Stimulated activated memory B cell treated with anti-CD40 and anti-IgM and Interleukin-4, amounts not matched to agents 10 μg/mL and 1 μg/mL and 100 μg/mL, for 72 hours (primary cell): ENCODE measurements at regions not wholly inside any gene's neighbourhood (a gene's known extent, or its start where the extent isn't known, plus 50 kb on each side); places are given as distances from the start of the nearest gene placed in this dataset.
"Not testable (repeated sequence)": the region's sequence is repeated elsewhere in the genome, so short reads cannot be mapped to it uniquely, and the experiment has no call there.

Experiments
- ATAC-seq: fragments of 150-1000 bp; cut with Tn5 transposase; 2 replicates; pipeline ENCODE4 v1.10.0; 2021
- H3K27ac Mint-ChIP-seq: one replicate; pipeline ENCODE4 v1.8.0; 2022; ENCODE audit warnings: mild to moderate bottlenecking, mixed read lengths
- H3K27me3 Mint-ChIP-seq: one replicate; pipeline ENCODE4 v1.8.0; 2022; ENCODE audit warnings: mixed read lengths
- H3K36me3 Mint-ChIP-seq: one replicate; pipeline ENCODE4 v1.8.0; 2022; ENCODE audit warnings: mixed read lengths
- H3K4me1 Mint-ChIP-seq: one replicate; pipeline ENCODE4 v1.8.0; 2022; ENCODE audit warnings: mixed read lengths
- H3K4me3 Mint-ChIP-seq: one replicate; pipeline ENCODE4 v1.8.0; 2022; ENCODE audit warnings: mild to moderate bottlenecking, moderate library complexity, mixed read lengths
- H3K9me3 Mint-ChIP-seq: one replicate; pipeline ENCODE4 v1.8.0; 2022; ENCODE audit warnings: mixed read lengths

DNA sequence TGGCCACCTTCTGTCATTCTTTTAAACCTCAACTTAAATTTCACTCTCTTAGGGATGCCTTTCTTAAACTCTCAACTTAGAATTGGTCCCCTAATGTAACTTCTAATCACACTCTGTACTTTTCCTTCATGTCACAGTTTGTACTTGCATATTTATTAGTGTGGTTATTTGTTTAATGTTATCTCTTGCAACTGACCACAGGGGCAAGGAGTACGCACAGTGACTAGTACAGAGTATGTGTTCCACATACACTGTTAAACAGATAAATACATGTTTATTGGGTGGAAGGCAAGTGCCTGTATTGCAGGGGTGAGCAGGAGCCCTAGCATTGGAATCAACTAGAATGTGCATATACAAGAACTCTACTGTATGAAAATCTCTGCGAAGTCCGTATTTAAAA, 554.0 kb downstream of the INSC start:
- Mint-ChIP-seq H3K27me3 (peaks cover 20% of the 10 kb centered on the region), H3K4me1 (no peaks in the 10 kb centered on the region), H3K27ac (no peak overlapping the region), H3K4me3 (no peak overlapping the region), H3K36me3 (no peaks in the 10 kb centered on the region), H3K9me3 (peaks cover 3% of the 10 kb centered on the region)
- no peak for ATAC-seq

DNA sequence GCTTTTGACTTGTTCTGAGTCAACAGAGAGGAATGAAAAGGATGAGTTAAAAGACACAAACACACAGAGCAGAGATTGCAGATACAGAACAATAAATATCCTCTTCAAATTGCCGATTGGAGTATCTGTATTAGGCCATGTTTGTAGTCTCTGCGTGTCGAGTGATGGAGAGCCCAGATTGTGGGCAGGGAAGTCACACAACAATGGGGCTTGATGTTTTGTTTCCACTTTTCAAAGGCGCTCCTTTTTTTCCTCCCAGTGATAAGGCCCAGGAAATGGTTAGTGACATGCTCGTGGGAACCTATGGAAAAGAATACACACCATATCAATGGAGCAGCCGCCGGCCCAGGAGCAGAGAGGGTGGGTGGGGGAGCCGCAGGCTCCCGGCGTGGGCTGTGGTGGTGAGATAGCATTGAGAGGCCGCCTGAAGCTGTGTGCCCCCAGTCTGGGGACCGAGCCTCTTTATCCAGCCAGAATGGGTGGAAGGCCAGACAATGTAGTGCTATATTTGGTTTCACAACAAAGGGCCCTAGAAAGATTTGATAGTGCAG, 555.9 kb downstream of the INSC start:
- Mint-ChIP-seq H3K27ac (no peak overlapping the region), H3K36me3 (no peaks in the 10 kb centered on the region), H3K9me3 (peaks cover 3% of the 10 kb centered on the region), H3K4me3 (no peak overlapping the region), H3K4me1 (no peaks in the 10 kb centered on the region), H3K27me3 (peaks cover 20% of the 10 kb centered on the region)
- no peak for ATAC-seq

DNA sequence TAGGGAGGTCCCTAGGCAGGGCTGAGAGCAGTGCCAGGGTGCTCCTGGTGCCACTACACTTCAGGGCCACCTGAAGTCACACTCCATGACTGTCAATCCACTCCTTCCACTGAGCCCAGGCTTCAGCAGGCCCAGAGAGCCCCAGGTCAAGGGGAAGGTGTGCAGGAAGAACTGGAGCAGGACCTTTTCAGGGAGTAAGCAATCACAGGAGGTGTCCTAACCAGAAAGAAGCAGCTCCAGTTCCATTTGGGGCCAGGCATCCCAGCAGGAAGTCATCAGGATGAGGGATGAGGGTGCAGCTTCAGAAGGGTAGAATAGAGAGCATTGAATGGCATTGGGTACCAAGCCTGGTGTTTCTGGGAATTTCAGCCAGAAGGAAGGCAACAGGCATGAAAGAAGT, 556.5 kb downstream of the INSC start:
- H3K27me3 Mint-ChIP-seq = peaks cover 20% of the 10 kb centered on the region
- no peak overlapping the region for H3K27ac Mint-ChIP-seq
- H3K9me3 Mint-ChIP-seq = peaks cover 3% of the 10 kb centered on the region
- ATAC-seq = no peak
- no peaks in the 10 kb centered on the region for H3K4me1 Mint-ChIP-seq
- no peak overlapping the region for H3K4me3 Mint-ChIP-seq
- no peaks in the 10 kb centered on the region for H3K36me3 Mint-ChIP-seq

DNA sequence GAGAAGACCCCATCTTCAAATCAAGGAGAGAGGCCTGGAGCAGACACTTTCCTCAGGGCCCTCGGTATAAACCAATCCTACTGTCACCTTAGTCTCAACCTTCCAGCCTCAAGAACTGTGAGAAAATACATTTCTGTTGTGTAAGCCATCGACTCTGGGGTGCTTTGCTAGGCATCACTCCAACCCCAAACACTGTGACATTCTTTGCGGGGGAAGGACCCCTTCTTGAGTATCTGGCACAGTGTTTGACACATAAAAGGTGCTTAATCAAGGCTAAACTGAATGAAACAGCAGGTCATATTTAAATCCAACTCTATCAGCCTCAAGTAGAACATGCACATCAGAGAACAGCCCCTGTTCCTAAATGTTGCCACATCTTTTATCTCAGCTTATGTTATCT, 558.1 kb downstream of the INSC start:
- Mint-ChIP-seq H3K27me3 (peaks cover 20% of the 10 kb centered on the region), H3K4me3 (no peak overlapping the region), H3K36me3 (no peaks in the 10 kb centered on the region), H3K9me3 (no peaks in the 10 kb centered on the region), H3K4me1 (no peaks in the 10 kb centered on the region), H3K27ac (no peak overlapping the region)
- no peak for ATAC-seq

DNA sequence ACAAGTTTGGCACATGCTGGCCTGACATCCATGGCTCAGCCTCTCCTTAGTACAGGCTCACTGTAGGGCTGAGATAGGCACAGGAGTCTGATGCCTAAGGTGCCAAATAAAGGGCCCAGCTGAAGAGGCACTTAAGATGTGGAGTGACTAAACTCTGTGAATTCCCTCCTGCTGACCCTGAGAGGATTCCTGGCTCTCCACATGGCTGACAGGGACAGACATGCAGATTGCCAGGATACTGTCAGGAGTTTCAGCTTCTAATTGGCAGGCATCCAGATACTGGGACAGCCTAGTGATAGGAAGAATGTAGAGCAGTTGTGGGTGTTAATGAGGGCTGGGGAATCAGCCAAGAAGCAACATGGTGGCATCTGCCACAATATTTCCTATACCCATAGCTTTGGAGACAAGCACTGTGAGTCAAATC, 558.7 kb downstream of the INSC start:
- Mint-ChIP-seq H3K27ac (no peak overlapping the region), H3K4me3 (no peak overlapping the region), H3K9me3 (peaks cover under 1% of the 10 kb centered on the region), H3K4me1 (no peaks in the 10 kb centered on the region), H3K36me3 (no peaks in the 10 kb centered on the region), H3K27me3 (peaks cover 20% of the 10 kb centered on the region)
- ATAC-seq = no peak

DNA sequence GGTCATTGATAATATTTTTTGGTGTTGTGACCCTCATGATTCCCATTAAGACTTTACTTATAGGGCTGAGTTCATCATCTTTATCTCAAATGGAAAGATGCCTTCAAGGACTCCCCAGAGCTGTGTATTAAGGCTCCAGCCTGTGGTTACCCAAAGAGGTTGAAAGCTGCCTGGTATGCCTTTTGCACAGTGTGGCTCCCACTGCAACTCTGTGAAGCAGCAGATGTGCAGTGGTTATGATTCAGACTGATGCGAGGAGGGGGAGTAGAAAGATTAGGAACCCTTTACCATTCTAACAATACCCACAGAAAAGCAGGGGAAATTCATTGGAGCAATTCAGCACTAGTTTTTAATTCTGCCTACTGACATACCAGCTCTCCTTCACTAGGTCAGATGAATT, 560.0 kb downstream of the INSC start:
- peaks cover 19% of the 10 kb centered on the region for H3K27me3 Mint-ChIP-seq
- no peak overlapping the region for H3K4me3 Mint-ChIP-seq
- no peak for ATAC-seq
- no peaks in the 10 kb centered on the region for H3K36me3 Mint-ChIP-seq
- no peak overlapping the region for H3K27ac Mint-ChIP-seq
- H3K4me1 Mint-ChIP-seq = no peaks in the 10 kb centered on the region
- H3K9me3 Mint-ChIP-seq = peaks cover 6% of the 10 kb centered on the region

DNA sequence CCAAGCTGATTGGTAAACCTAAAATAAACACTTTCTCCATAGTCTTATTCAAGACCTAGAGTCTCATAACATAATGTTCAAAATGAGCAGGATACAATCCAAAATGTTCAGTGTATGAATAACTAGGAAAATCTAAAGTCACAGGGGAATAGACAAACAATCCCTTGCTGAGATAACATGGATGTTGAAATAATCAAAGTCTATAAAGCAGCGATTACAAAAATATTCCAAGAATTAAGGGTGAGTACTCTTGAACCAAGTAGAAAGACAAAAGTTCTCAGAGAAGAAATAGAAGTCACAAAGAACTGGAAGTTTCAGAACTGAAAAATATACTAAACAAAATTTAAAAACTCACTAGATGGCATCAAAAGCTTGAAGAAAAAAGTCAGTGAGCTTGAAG, 561.0 kb downstream of the INSC start:
- Mint-ChIP-seq H3K9me3 (peaks cover 6% of the 10 kb centered on the region), H3K4me1 (no peaks in the 10 kb centered on the region), H3K27me3 (peaks cover 9% of the 10 kb centered on the region), H3K36me3 (no peaks in the 10 kb centered on the region), H3K27ac (no peak overlapping the region), H3K4me3 (no peak overlapping the region)
- no peak for ATAC-seq

DNA sequence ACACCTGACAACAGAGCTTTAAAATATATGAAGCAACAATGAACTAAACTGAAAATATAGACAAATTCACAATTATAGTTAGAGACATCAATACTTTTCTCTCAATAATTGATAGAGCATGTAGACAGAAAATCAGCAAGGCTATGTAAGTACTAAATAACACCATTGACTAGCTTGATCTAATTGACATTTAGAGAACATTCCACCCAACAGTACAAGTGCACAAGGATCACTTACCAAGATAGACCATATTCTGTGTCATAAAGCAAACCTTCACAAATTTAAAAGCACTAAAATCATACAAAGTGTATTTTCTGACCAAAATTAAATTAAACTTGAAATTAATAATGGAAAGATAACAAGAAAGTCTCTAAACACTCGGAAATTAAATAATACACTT, 562.5 kb downstream of the INSC start:
- Mint-ChIP-seq H3K36me3 (no peaks in the 10 kb centered on the region), H3K4me3 (no peak overlapping the region), H3K9me3 (peaks cover 6% of the 10 kb centered on the region), H3K27ac (no peak overlapping the region), H3K27me3 (no peaks in the 10 kb centered on the region), H3K4me1 (no peaks in the 10 kb centered on the region)
- no peak for ATAC-seq

DNA sequence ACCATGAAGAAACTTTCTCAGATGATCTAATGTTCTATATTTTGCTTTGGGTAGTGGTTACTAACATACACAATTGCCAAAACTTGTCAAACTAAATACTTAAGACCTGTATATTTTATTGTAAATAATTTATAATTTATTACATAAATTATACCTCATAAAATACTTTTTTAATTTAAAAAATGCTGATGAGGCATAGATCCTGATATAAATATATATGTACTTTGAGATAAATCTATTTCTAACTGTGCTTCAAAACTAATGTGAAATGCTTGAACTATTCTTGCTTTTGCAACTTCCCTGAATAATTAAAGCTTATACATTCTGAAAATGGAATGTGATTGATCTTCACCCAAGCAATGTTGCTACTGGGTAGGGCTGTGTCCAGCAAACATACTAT, 568.8 kb downstream of the INSC start:
- H3K4me3 Mint-ChIP-seq = no peak overlapping the region
- H3K9me3 Mint-ChIP-seq = peaks cover 13% of the 10 kb centered on the region
- H3K4me1 Mint-ChIP-seq = no peaks in the 10 kb centered on the region
- H3K27ac Mint-ChIP-seq = no peak overlapping the region
- H3K36me3 Mint-ChIP-seq = no peaks in the 10 kb centered on the region
- ATAC-seq = no peak
- no peaks in the 10 kb centered on the region for H3K27me3 Mint-ChIP-seq

DNA sequence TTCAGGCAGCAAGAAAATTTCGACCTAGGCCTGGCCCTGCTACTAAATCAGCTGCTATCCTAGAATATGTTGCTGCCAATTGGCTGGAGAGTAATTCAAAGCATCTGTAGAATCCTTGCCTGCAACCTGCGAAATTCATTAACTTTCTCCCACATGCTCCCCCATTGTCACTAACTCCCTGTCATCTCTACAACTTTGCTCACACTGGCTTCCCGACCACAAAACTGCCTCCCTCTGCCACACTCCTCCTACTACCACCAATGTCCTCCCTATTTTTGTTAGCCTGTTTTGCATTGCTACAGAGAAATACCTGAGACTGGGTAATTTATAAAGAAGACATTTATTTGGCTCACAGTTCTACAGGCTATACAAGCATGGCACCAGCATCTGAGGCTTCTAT, 570.6 kb downstream of the INSC start:
- Mint-ChIP-seq H3K36me3 (no peaks in the 10 kb centered on the region), H3K4me1 (no peaks in the 10 kb centered on the region), H3K4me3 (no peak overlapping the region), H3K9me3 (peaks cover 10% of the 10 kb centered on the region), H3K27ac (no peak overlapping the region), H3K27me3 (no peaks in the 10 kb centered on the region)
- no peak for ATAC-seq

DNA sequence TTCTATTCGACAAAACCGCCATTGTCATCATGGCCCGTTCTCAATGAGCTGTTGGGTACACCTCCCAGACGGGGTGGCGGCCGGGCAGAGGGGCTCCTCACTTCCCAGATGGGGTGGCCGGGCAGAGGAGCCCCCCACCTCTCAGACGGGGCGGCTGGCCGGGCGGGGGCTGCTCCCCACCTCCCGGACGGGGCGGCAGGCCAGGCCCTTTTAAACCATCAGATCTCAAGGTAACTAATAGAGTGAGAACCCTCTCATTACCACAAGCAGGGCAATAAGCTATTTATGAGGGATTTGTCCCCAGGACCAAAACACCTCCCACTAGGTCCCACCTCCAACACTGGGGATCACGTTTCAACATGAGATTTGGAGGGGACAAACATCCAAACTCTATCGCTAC, 571.5 kb downstream of the INSC start:
- H3K9me3 Mint-ChIP-seq, H3K27ac Mint-ChIP-seq, ATAC-seq, H3K27me3 Mint-ChIP-seq, H3K4me3 Mint-ChIP-seq, H3K36me3 Mint-ChIP-seq, H3K4me1 Mint-ChIP-seq: not testable (repeated sequence)

DNA sequence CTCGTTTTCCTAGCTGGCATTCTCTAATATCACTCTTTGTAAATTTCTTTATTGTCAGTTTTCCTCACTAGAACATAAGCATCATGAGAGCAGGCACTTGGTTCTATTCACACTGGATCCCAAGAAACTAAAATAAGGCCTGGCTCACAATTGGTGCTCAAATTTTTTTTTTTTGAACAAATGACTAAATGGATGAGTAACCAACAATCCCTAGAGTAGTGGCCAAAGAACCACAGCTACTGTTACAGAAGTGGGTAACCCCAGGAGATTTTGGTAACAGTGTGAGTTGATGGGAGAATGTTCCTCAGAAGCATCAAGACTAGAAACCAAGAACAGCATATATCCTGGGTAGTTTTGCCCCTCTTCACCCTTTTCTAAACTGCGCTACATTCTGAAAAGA, 572.6 kb downstream of the INSC start:
- H3K4me3 Mint-ChIP-seq = no peak overlapping the region
- H3K9me3 Mint-ChIP-seq = peaks cover 10% of the 10 kb centered on the region
- no peaks in the 10 kb centered on the region for H3K27me3 Mint-ChIP-seq
- no peaks in the 10 kb centered on the region for H3K36me3 Mint-ChIP-seq
- no peaks in the 10 kb centered on the region for H3K4me1 Mint-ChIP-seq
- no peak for ATAC-seq
- no peak overlapping the region for H3K27ac Mint-ChIP-seq

DNA sequence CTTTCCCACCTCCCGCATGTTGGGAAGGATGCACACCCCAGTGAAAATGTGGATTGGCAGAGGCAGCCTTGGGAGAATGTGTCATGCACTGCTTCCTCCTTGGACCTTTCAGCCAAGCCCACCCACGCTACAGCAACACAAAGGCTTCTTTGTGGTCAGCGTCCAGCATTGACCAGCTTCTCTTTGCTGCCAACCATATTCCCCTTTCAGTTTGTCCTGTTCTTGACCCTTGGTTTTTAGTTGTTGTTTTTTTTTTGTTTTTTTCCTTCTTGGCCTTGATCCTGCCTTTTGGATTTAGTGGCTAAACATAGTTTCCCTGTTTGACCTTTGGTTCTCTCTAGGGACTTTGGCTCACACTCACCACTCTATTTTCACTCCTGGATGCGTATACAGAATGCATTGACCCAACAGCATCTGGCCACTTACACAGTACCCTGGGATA, 573.6 kb downstream of the INSC start:
- no peak overlapping the region for H3K4me3 Mint-ChIP-seq
- no peak overlapping the region for H3K27ac Mint-ChIP-seq
- no peaks in the 10 kb centered on the region for H3K36me3 Mint-ChIP-seq
- H3K9me3 Mint-ChIP-seq = peaks cover 10% of the 10 kb centered on the region
- no peaks in the 10 kb centered on the region for H3K27me3 Mint-ChIP-seq
- H3K4me1 Mint-ChIP-seq = no peaks in the 10 kb centered on the region
- ATAC-seq = no peak

DNA sequence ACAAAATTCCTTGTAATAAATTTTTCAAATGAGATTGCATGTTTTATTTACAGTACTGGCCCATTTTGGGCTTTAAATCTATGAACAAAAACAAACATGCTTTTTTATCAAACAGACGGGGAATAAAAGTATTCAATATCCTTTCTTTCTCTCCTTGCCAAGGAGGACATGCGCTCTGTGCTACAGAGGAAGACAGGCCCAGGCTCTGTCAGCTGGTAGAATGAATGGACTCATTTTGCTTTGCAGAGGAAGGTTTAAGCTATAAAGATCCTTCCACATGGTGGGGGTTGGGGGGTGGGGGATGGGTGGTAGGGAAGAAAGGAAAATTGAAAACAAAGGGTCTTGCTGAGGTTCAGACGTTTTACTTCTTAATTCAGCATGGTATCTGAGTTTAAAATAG, 575.6 kb downstream of the INSC start:
- Mint-ChIP-seq H3K27me3 (no peaks in the 10 kb centered on the region), H3K4me1 (no peaks in the 10 kb centered on the region), H3K27ac (no peak overlapping the region)

DNA sequence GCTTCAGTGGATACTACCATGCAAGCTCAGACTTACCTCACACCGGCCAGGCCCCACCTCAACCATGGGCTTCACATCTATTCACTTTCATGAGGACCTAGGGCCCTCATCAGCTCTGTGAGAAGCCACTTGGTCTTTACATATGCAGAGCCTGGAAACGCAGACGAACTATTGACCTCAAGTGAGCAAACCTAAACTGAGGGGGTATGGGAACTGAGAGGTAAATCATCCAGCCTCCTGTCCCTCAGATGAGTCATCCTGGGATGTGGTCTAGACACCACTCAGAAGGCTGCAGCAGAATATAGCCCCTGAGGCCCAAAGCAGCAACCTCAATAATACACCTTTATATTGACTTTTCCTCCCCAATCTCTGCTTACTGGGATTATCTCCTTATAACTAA, 578.0 kb downstream of the INSC start:
- no peak overlapping the region for H3K27ac Mint-ChIP-seq
- no peaks in the 10 kb centered on the region for H3K27me3 Mint-ChIP-seq
- H3K4me1 Mint-ChIP-seq = no peaks in the 10 kb centered on the region
- no peaks in the 10 kb centered on the region for H3K36me3 Mint-ChIP-seq
- peaks cover 3% of the 10 kb centered on the region for H3K9me3 Mint-ChIP-seq
- no peak for ATAC-seq
- H3K4me3 Mint-ChIP-seq = no peak overlapping the region

More for the DNA sequence above, 575.6 kb downstream of the INSC start:
- no peak for ATAC-seq
- Mint-ChIP-seq H3K9me3 (peaks cover 6% of the 10 kb centered on the region), H3K36me3 (no peaks in the 10 kb centered on the region), H3K4me3 (no peak overlapping the region)

DNA sequence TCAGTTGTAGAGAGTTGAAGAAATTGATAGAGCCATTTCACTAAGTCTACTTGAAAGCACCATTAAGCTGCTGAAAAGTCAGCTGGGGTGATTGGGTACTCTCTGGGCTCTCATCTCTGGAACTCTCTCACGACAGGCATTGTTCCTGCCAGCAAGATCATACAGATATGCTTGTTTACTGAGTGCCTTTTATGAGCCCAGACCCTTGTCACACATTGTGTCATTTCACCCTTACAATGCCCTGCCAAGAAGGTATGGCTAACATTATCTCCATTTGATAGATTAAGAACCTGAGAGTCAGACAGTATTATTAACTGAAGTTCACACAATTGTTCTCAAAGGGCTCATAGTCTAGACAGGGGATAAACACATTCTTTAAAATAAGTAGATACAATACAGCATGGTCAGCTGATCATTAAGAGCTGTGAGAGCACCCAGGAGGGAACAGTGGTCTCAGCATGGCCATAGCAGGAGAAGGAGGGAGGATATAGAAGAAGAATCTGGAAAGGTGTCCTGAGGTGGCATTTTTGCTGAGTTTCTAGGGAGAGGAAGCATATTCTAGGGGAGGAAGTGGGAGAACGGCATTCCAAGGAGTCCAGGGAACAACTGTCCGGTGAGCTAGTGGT, 580.5 kb downstream of the INSC start:
- Mint-ChIP-seq H3K27me3 (no peaks in the 10 kb centered on the region), H3K4me1 (no peaks in the 10 kb centered on the region), H3K9me3 (peaks cover 6% of the 10 kb centered on the region), H3K27ac (no peak overlapping the region), H3K36me3 (no peaks in the 10 kb centered on the region), H3K4me3 (no peak overlapping the region)
- ATAC-seq = no peak
